ENCODE measurements at regions not wholly inside any gene's neighbourhood (a gene's known extent, or its start where the extent isn't known, plus 50 kb on each side); places are given as distances from the start of the nearest gene placed in this dataset.

DNA sequence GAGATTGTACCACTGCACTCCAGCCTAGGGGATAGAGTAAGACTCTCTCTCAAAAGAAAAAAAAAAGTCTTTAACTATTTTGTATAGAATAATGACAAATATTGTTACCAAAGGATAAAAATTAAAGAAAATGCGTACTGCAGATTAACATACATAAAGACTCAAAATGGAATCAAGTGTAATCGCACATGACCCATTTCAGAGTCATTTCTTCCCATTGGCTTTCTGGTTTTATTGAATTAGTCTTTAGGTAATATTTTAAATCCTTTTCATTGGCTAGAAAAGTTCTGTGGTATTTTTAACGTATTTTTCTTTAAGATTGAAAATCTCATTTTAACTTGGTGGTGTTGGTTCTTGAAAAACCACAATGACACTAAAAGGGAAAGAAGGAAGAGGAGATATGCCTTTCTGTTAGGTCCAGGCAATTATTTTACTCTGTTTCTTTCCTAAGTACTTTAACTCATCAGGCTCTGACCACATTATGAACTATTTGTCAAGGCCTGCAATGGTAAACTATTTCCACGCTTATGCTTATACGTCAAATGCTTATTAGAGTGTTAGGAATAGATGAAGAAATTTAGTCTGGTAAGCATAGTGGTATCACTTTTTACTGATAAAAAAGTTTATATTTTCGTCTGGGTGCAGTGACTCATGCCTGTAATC lies 52.3 kb downstream of the PLEKHG1 start:
- no peaks in the 10 kb centered on the region for H3K27me3 Mint-ChIP-seq
- no peaks in the 10 kb centered on the region for H3K4me1 Mint-ChIP-seq
- H3K4me3 Mint-ChIP-seq, result no peak overlapping the region
- no peaks in the 10 kb centered on the region for H3K9me3 Mint-ChIP-seq
- no peak overlapping the region for H3K27ac Mint-ChIP-seq
- ATAC-seq, result no peak
- DNase-seq, result no peak

DNA sequence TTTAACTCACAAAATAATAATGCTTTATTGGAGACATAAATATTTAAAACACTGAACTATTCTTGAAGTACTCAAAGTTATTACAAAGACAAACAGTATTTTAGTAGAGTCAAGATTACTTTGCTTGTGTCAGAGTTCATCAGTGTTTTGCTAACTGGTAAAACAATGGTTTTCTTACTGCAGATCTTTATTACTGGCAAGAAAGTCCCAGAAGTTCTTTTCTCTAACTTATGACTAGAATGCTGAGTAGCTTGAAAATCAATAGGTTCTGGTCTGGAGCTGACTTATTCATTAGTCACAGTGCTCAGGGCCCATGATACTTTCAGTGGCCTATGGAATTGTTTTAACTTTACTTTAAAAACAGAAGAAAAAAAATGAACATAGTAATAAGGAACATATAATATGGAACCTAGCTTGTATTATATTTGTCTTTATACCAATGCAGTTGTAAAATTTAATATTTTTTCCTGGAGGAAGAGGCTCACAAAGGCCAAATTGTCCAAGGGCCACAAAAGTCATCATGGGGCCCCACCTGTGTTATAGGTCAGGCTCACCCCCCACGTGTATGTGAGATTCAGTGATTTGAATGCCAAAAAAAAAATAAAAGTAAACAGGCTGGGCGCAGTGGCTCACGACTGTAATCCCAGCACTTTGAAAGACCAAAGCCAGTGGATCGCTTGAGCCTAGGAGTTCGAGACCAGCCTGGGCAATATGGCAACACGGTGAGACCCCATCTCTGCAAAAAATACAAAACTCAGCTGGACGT lies 53.3 kb downstream of the PLEKHG1 start:
- DNase-seq (no peak), ATAC-seq (no peak)
- Mint-ChIP-seq H3K4me3 (no peak overlapping the region), H3K4me1 (no peaks in the 10 kb centered on the region), H3K27me3 (no peaks in the 10 kb centered on the region), H3K9me3 (no peaks in the 10 kb centered on the region), H3K27ac (no peak overlapping the region)

DNA sequence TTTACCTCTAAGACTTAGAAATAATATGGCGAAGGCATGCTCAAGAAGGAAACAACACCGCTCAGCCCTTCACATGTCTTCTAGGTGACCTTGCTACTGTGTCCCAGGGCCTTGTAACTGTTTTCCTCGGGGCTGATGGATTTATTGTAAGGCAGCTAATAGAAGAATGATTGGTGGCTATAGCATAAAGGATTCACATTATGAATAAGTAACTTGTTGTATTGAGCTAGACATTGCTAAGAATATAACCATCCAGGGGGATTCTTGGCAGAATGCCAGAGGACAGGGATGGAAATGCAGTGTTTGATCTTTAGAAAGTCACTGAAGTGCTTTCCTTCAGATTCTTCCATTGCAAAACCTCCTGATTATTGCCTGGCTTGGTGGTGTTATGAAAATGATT lies 54.9 kb downstream of the PLEKHG1 start:
- no peaks in the 10 kb centered on the region for H3K4me1 Mint-ChIP-seq
- no peaks in the 10 kb centered on the region for H3K9me3 Mint-ChIP-seq
- H3K27ac Mint-ChIP-seq, result no peak overlapping the region
- H3K4me3 Mint-ChIP-seq, result no peak overlapping the region
- H3K27me3 Mint-ChIP-seq, result peaks cover 12% of the 10 kb centered on the region
- DNase-seq, result no peak
- ATAC-seq, result no peak

DNA sequence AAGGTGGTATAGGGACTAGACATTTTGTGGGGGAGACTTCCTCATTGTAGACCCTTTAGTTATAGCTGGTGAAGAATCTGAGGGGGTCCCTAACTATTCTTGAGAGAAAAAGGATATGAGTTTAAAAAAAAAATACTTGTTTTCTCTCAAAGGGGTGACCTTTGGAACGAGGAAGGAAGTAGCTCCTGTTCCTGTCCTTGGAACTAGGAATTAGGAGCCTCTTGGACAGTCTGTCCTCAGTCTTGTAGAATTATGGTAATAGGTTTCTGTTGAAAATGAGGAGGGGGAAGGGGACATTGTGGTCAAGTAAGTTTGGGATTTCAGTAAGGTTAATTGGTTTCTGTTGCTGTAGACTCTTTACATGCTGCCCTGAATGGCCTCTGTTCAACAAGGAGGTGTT lies 56.5 kb downstream of the PLEKHG1 start:
- H3K4me1 Mint-ChIP-seq, result no peaks in the 10 kb centered on the region
- H3K9me3 Mint-ChIP-seq, result no peaks in the 10 kb centered on the region
- DNase-seq (no peak), ATAC-seq (no peak)
- H3K27ac Mint-ChIP-seq, result no peak overlapping the region
- H3K4me3 Mint-ChIP-seq, result no peak overlapping the region
- peaks cover 19% of the 10 kb centered on the region for H3K27me3 Mint-ChIP-seq

DNA sequence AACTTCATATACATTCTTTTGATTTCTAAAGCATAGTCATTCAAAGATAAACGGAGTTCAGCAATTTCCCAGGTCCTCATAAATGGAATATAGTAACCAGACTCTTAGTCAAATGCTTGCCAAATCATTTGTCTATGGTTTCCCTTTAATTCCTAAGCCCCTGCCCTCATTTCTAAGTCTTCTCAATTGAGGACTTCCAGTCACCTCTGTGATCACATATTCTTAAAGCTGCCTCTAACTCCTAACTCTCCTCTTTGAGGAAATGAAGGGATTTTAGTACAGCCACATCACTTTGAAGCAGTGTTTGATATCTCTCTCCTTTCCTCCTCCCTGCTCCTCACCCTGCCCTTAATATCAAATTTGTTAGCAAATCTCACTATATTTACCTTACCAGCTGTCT lies 58.7 kb downstream of the PLEKHG1 start:
- Mint-ChIP-seq H3K4me1 (no peaks in the 10 kb centered on the region), H3K9me3 (no peaks in the 10 kb centered on the region), H3K27me3 (peaks cover 20% of the 10 kb centered on the region), H3K4me3 (no peak overlapping the region), H3K27ac (no peak overlapping the region)
- ATAC-seq, result no peak
- DNase-seq, result no peak

DNA sequence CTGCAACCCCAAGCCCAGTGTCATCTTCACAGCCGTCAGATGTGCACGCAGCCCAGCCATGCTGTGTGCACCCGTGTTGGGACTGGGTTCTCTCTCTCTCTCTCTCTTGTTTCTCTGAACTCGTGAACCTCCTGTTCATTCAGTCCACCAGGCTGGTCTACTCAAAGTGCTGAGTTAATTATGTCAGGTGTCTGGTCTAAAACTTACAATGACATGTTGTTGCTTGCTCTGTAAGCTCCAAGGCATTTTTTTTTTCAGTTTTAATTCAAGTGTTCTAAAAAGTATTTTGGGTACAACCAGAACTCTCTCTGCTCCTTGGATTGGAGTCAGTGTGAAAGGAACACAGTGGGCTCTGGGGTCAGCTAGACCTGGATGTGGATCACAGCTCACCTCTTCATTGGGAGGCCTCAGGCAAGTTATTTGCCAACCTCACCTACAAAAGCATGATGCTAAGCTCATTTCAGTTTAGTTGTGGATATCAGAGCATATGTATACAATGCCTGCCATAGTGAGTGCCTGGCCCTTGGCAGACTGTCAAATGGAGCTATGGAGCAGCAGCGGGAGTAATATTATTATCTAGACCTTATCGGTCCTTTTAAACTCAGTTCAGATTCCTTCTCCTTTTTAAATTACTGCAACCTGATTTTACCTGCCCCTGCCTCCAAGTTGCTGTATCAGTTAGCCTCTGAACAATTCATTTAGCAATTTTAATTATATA lies 59.5 kb downstream of the PLEKHG1 start:
- Mint-ChIP-seq H3K27me3 (peaks cover 27% of the 10 kb centered on the region), H3K9me3 (no peaks in the 10 kb centered on the region), H3K4me3 (no peak overlapping the region), H3K4me1 (no peaks in the 10 kb centered on the region), H3K27ac (no peak overlapping the region)
- ATAC-seq (no peak), DNase-seq (no peak)

DNA sequence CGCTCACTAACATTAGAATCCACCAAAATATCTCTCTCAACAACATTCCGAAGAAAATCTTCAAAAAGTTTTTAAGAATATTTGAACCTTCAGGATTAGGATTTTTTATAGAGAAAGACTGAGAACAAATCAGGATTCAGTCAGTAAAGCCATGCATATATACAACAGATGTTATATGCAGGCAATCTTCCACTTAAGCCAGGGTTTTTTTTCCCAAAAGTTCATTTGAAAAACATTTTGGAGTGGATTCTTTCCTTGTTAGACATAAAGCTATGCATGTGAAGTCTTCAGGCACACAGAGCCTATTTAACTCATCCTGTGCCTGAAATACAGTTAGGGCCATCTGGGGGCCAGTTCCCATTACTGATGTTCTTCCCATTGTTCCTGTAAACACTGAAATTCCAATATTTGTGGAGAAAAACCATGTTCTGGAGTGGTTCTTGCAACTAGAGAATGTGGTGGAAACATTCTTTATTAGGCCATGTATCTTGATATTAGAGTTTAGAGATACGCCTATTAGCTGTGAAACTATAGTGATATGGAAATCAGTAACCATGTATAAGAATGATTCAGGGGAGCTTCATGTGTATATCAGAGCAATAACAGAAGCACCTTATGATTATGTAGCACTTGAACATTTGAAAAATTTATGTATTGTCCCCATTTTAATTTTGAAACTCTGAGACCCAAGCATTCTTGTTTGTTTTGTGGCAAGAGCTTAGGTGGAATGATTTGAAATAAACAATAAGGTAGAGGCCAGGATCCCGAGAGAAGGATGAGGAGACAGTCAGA lies 61.7 kb downstream of the PLEKHG1 start:
- no peak overlapping the region for H3K4me3 Mint-ChIP-seq
- H3K27me3 Mint-ChIP-seq, result peaks cover 27% of the 10 kb centered on the region
- H3K27ac Mint-ChIP-seq, result no peak overlapping the region
- no peaks in the 10 kb centered on the region for H3K9me3 Mint-ChIP-seq
- DNase-seq (no peak), ATAC-seq (no peak)
- H3K4me1 Mint-ChIP-seq, result no peaks in the 10 kb centered on the region

DNA sequence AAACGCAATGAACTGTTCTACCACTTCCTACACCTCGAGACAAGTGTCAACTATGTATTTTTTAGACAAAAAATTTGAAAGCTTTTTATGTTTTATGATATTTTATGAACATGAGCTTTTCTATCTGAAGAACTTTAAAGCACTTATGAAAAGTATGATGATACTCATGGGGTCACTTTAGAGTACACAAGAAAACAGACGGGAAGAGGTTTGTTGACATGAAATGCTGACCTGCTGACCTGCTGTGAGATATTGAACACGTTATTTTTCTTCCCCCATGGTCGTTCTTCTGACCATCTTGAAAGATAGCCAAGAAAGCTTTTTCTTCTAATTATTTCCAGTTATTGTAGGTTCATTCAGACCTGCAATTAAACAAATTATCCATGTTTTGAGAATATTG lies 63.1 kb downstream of the PLEKHG1 start:
- no peak for DNase-seq
- Mint-ChIP-seq H3K9me3 (no peaks in the 10 kb centered on the region), H3K4me3 (no peak overlapping the region), H3K4me1 (no peaks in the 10 kb centered on the region), H3K27me3 (peaks cover 27% of the 10 kb centered on the region), H3K27ac (no peak overlapping the region)
- no peak for ATAC-seq

DNA sequence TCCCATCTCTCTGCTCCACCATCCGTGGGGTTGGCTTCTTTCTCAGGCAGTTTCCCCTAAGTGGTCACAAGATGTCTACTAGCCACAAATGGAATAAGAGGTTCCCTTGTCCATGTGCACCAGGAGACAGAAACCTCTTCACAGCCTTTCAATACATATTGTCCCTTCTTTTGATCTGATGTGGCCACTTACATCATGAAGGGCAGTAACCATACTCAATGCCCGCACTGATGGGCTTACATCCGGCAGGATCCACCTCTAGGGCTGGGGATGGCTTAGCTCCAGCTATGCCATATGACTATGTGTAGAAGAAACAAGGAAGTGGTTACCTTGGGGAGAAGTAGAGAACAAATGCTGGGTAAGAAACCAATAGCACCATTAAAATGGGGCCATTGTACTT lies 64.4 kb downstream of the PLEKHG1 start:
- H3K9me3 Mint-ChIP-seq, result no peaks in the 10 kb centered on the region
- peaks cover 18% of the 10 kb centered on the region for H3K27me3 Mint-ChIP-seq
- H3K4me3 Mint-ChIP-seq, result no peak overlapping the region
- H3K27ac Mint-ChIP-seq, result no peak overlapping the region
- H3K4me1 Mint-ChIP-seq, result no peaks in the 10 kb centered on the region
- ATAC-seq (no peak), DNase-seq (no peak)

DNA sequence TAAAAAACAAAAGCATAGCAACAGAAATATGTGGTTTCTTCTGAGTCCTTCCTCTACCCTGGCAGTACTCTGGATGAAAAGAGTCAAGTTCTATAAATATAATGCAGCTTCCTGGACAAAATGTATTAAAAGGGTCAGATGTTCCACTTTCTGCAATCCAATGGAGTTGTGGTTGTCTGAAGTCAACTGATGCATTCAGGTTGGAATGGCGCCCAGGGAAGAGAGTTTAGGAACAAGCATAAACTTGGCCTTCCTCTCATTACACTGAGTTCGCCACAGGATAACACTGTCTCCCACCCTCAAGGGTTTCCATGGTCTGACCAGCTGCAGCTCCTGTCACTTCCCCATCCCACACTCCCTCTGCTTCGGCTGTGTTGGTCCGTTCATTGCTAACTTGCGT lies 66.4 kb downstream of the PLEKHG1 start:
- Mint-ChIP-seq H3K9me3 (no peaks in the 10 kb centered on the region), H3K4me1 (no peaks in the 10 kb centered on the region), H3K27ac (no peak overlapping the region), H3K27me3 (peaks cover 8% of the 10 kb centered on the region), H3K4me3 (no peak overlapping the region)
- no peak for DNase-seq
- ATAC-seq, result no peak

DNA sequence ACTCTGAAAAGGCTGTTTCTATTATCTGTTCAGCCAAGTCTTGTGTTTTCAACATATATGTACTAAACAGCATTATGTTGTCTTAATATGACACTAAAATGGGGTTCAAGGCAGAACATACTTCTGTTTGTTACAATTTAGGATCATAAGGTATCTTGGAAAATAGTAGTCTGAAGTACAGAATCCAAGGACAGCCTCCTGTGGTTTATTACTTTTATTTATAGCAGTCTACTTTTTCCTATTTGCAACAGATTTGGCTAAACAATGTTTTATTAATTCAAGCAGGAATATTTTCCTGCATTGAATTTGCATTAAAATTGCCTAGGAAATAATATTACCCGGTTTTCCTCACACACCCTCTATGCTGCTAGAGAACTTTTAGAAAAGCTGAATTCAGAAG lies 67.7 kb downstream of the PLEKHG1 start:
- ATAC-seq, result no peak
- no peak overlapping the region for H3K27ac Mint-ChIP-seq

DNA sequence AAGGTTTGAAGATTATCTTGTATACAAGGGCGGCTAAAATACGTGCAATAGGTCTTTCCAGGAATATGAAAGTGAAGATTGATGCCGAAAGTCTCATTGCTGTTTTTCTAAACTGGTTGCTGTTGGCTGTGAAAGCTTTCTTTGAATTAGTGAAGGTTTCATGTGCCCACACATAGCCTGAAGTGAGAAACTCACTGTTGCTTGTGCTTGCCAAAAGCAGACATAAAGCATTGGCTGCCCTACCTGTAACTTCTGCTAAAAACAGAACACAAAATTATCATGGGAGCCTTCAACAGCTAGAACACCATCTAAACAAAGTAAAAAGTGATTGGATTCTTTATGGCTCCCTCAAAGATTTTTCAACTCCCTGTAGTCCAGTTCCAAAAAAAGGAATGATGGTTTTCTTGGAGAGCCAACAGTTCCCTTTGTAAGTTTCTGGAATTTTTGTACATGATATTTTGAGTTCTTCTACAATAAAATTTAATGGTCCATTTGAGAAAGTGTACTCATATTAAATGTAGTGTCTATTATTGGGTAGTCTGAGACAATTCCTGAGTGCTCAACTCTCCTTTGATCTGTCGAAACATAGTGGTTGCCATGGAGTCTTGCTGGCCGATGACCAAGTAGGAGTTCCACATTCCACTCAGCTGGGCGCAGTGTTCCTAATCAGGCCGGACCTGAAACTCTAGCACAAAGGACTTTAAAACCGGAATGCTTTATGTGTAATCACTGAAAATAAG lies 68.5 kb downstream of the PLEKHG1 start:
- no peak overlapping the region for H3K4me3 Mint-ChIP-seq
- peaks cover 16% of the 10 kb centered on the region for H3K27me3 Mint-ChIP-seq
- H3K27ac Mint-ChIP-seq, result no peak overlapping the region
- no peaks in the 10 kb centered on the region for H3K9me3 Mint-ChIP-seq
- no peaks in the 10 kb centered on the region for H3K4me1 Mint-ChIP-seq
- DNase-seq (no peak), ATAC-seq (no peak)

More for the DNA sequence above, 67.7 kb downstream of the PLEKHG1 start:
- Mint-ChIP-seq H3K4me3 (no peak overlapping the region), H3K9me3 (no peaks in the 10 kb centered on the region), H3K27me3 (peaks cover 16% of the 10 kb centered on the region), H3K4me1 (no peaks in the 10 kb centered on the region)
- DNase-seq, result no peak

DNA sequence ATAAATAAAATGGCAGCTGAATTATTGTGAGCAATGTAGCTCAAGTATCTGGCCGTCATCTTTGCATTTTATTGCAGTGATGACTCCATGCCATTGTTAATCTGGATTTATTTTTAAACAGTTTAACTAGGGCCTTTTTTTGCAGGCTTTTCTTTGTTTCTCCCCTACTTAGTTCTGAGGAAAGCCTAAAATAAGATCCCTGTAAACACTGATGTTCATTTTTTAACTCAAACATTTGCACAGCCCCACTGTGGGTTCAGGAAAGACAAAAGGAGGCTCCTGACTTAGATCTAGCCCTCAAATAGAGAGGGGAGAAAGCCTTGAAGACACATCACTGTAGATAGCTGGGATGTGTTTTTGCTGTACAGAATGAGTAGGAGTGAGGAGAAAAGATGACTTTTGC lies 69.2 kb downstream of the PLEKHG1 start:
- Mint-ChIP-seq H3K27me3 (peaks cover 11% of the 10 kb centered on the region), H3K9me3 (no peaks in the 10 kb centered on the region), H3K27ac (no peak overlapping the region), H3K4me1 (peaks cover under 1% of the 10 kb centered on the region), H3K4me3 (no peak overlapping the region)
- DNase-seq (no peak), ATAC-seq (no peak)

DNA sequence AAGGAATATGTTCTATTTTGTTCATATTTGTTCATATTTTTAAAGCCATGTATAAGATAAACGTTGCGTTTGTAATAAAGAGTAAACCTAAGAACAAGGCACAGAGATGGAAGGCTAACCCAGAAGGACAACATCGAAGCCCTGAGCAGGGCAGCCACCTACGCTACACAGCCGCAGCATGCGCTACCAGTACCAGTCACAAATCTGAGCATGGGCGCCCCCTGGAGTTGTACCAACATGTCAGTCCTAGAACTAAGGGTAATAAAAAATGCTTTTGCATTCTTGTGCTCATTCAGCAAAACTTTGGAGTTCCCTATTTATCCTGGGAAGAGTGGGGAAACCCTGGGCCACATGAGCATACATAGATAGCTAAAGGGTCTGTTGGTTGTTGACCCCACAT lies 70.6 kb downstream of the PLEKHG1 start:
- Mint-ChIP-seq H3K27me3 (peaks cover 8% of the 10 kb centered on the region), H3K9me3 (no peaks in the 10 kb centered on the region), H3K27ac (no peak overlapping the region), H3K4me3 (no peak overlapping the region), H3K4me1 (peaks cover 10% of the 10 kb centered on the region)
- ATAC-seq, result no peak
- no peak for DNase-seq

DNA sequence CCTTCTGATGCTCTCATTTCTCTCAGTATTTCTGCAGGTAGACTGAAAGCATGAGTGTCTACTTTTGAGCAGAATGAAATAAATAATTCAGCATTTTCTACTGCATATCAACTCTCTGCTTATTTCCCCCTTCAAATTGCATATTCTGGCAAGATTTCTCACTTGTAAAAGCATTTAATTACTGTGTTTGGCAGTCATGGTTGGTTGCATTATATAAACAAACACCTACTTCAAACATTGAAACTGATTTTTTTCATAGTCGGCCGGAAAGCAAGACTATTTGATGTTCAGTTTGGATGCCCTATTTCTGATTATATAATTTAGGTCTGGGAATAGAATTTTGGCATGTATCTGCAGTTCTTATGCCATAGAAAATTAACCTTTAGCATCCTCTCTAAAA lies 73.1 kb downstream of the PLEKHG1 start:
- Mint-ChIP-seq H3K27ac (no peak overlapping the region), H3K4me3 (no peak overlapping the region), H3K4me1 (peaks cover 10% of the 10 kb centered on the region), H3K27me3 (peaks cover 19% of the 10 kb centered on the region), H3K9me3 (no peaks in the 10 kb centered on the region)
- ATAC-seq, result no peak
- no peak for DNase-seq

All from stimulated activated naive CD8-positive, alpha-beta T cell treated with anti-CD3 and anti-CD28 coated beads, Interleukin-15, amount 100 ng/mL, for 72 hours (primary cell).